ENCODE measurements at regions not wholly inside any gene's neighbourhood (a gene's known extent, or its start where the extent isn't known, plus 50 kb on each side); places are given as distances from the start of the nearest gene placed in this dataset.

DNA sequence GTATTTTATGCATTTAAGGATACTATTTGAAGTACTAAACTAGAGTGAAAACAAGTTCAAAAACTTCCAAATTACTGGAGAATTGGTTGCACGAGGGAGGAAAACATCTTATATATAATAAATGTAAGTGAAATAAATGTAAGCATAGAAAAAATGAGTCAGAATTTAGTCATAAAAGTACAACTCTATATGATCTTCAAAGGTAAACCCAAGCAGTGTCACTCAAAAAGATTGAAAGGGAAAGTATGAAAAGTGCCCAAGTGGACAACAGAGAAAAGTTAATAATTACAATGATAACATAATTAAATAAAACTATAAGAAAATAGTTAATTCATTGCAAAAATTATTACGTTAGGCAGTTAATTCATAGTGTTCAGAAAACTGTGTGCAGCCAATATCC, 2288.5 kb upstream of the C9orf72 start:
- no peaks in the 10 kb centered on the region for H3K36me3 ChIP-seq
- H3K27me3 ChIP-seq: no peaks in the 10 kb centered on the region
- intact Hi-C loops (cut with DNase I): no loop called here
- no peak overlapping the region for H3K27ac ChIP-seq
- 60 to 86% (median 83%) methylated on average over 2 of the region's 2 CpGs for WGBS, 3 donors
- DNase-seq: no peak
- no peak for TF ChIP-seq EP300 (IDR thresholded peaks at IDR 0.05)
- TF ChIP-seq, protein P1, sequence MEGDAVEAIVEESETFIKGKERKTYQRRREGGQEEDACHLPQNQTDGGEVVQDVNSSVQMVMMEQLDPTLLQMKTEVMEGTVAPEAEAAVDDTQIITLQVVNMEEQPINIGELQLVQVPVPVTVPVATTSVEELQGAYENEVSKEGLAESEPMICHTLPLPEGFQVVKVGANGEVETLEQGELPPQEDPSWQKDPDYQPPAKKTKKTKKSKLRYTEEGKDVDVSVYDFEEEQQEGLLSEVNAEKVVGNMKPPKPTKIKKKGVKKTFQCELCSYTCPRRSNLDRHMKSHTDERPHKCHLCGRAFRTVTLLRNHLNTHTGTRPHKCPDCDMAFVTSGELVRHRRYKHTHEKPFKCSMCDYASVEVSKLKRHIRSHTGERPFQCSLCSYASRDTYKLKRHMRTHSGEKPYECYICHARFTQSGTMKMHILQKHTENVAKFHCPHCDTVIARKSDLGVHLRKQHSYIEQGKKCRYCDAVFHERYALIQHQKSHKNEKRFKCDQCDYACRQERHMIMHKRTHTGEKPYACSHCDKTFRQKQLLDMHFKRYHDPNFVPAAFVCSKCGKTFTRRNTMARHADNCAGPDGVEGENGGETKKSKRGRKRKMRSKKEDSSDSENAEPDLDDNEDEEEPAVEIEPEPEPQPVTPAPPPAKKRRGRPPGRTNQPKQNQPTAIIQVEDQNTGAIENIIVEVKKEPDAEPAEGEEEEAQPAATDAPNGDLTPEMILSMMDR (IDR thresholded peaks at IDR 0.05): no peak
- no peak for TF ChIP-seq POLR2A (IDR thresholded peaks at IDR 0.05)
- H3K9me3 ChIP-seq: no peaks in the 10 kb centered on the region
- no peak overlapping the region for H3K4me3 ChIP-seq
- H3K4me1 ChIP-seq (ENCODE audit: insufficient read depth): no peaks in the 10 kb centered on the region

DNA sequence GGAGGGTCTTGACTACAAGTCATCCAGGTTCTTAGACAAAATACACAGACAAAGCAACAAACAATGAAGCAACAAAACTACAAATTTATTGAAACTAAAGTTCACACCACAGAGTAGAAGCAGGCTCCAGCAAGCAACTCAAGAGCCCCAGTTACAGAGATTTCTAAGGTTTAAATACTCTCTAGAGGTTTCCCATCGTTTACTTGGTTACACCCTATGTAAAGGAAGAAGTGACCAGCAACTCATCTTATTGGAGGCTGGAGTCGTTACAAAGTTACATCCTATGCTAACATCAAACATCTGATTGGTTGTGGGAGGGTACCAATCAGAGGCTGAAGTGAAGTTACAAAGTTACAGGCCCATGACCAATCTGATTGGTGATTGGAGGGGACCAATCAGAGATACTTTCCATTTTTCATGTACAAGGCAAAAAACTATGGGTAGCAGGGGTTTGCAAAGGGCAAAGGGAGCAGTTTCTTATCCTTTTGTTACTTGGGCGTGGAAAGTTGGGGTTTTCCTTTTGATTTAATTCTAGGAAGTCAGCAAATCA, 2292.6 kb upstream of the C9orf72 start:
- no peak for DNase-seq
- H3K27ac ChIP-seq: no peak overlapping the region
- WGBS, 3 donors: 61 to 83% (median 70%) methylated on average over 3 of the region's 3 CpGs
- H3K27me3 ChIP-seq: no peaks in the 10 kb centered on the region
- no peak overlapping the region for H3K4me3 ChIP-seq
- TF ChIP-seq, protein P1 (IDR thresholded peaks at IDR 0.05): no peak
- TF ChIP-seq EP300 (IDR thresholded peaks at IDR 0.05) (no peak), POLR2A (IDR thresholded peaks at IDR 0.05) (no peak)
- H3K9me3 ChIP-seq: no peaks in the 10 kb centered on the region
- no peaks in the 10 kb centered on the region for H3K36me3 ChIP-seq
- no peaks in the 10 kb centered on the region for H3K4me1 ChIP-seq (ENCODE audit: insufficient read depth)
- intact Hi-C loops (cut with DNase I): no loop called here

DNA sequence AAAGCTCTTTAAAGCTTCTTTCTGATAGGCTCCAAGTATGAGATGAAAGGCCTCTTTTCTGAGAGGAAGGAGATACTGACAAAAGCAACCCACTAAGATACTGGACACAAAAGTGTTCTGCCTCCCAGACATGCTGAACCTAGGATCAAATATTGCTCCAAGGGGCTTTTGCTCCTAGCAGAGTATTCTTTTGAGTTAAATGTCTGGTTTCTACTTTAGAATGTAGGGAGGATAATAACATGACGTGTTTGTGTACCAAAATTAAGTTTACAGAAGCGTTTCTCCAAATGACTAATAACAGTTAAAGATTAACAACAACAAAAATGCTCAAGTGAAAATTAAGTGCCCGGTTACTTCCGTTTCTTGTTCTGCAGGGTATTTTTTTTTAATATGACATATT, 2293.3 kb upstream of the C9orf72 start:
- DNase-seq: no peak
- no peak overlapping the region for H3K27ac ChIP-seq
- TF ChIP-seq EP300 (IDR thresholded peaks at IDR 0.05) (no peak), POLR2A (IDR thresholded peaks at IDR 0.05) (no peak)
- TF ChIP-seq, protein P1 (IDR thresholded peaks at IDR 0.05): no peak
- no peaks in the 10 kb centered on the region for H3K9me3 ChIP-seq
- H3K4me1 ChIP-seq (ENCODE audit: insufficient read depth): no peaks in the 10 kb centered on the region
- H3K27me3 ChIP-seq: no peaks in the 10 kb centered on the region
- WGBS, 3 donors: 7 to 25% (median 10%) methylated on average over 4 of the region's 4 CpGs
- H3K36me3 ChIP-seq: no peaks in the 10 kb centered on the region
- H3K4me3 ChIP-seq: no peak overlapping the region
- intact Hi-C loops (cut with DNase I): no loop called here

DNA sequence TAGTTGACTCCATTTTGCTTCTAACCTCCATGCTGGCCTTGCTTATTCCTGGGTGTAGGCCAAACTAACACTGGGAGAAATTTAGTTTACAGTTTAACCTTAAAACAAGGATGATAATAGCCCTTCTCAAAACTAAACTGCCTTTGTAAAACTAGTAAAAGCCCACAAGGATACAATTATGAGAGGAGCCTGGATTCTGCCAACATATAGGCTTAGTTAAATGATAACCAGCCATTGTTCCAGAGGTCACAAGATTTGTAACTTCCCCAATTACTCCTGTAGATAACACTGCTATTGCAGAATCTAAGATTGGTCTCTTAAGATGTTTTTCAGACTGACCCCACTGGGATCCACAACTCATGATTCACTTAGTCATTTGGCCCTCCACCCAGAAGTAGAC, 2300.3 kb upstream of the C9orf72 start:
- no peaks in the 10 kb centered on the region for H3K36me3 ChIP-seq
- H3K4me1 ChIP-seq (ENCODE audit: insufficient read depth): no peaks in the 10 kb centered on the region
- H3K27ac ChIP-seq: no peak overlapping the region
- H3K4me3 ChIP-seq: no peak overlapping the region
- no peaks in the 10 kb centered on the region for H3K9me3 ChIP-seq
- no peak for DNase-seq
- TF ChIP-seq EP300 (IDR thresholded peaks at IDR 0.05) (no peak), POLR2A (IDR thresholded peaks at IDR 0.05) (no peak)
- TF ChIP-seq, protein P1 (IDR thresholded peaks at IDR 0.05): no peak
- no peaks in the 10 kb centered on the region for H3K27me3 ChIP-seq
- intact Hi-C loops (cut with DNase I): no loop called here

Measured in ovary (tissue), 7 donors.